Gastrocnemius medialis (tissue), 4 donors: ENCODE measurements at regions not wholly inside any gene's neighbourhood (a gene's known extent, or its start where the extent isn't known, plus 50 kb on each side); places are given as distances from the start of the nearest gene placed in this dataset.

Experiments used
- ATAC-seq, 2 donors: fragments of 150-250 bp; one replicate each; pipeline ENCODE4 v1.9.1; 2016
- DNase-seq, 2 donors: peaks; one replicate each; pipeline ENCODE4 v3.0.0-alpha.2; 2019
- H3K27ac ChIP-seq, 4 donors: fragments of 200-600 bp; sonication (generic); 1 replicate in 1 of 4; 2 replicates in 3 of 4; pipeline ENCODE4 v1.5.1; 2016 to 2018; ENCODE audit warnings: mild to moderate bottlenecking in 2 of 4, moderate library complexity in 1 of 4
- H3K27me3 ChIP-seq, 3 donors: fragments of 200-600 bp; sonication (generic) in 2 of 3; 1 replicate in 1 of 3; 2 replicates in 2 of 3; pipeline versions ENCODE4 v1.5.1 to v1.6.0; 2016 to 2019; ENCODE audit warnings: mild to moderate bottlenecking in 1 of 3, moderate library complexity in 1 of 3
- H3K36me3 ChIP-seq, 2 donors: fragments of 200-600 bp; sonication (generic) in 1 of 2; one replicate each; pipeline ENCODE4 v1.5.1; 2017 to 2018
- H3K4me1 ChIP-seq, 2 donors: fragments of 200-600 bp; sonication (generic) in 1 of 2; one replicate each; pipeline ENCODE4 v1.5.1; 2016 to 2017; ENCODE audit warnings: mild to moderate bottlenecking in 2 of 2
- H3K4me3 ChIP-seq, 4 donors: fragments of 200-600 bp; sonication (generic) in 3 of 4; 1 replicate in 1 of 4; 2 replicates in 3 of 4; pipeline ENCODE4 v1.5.1; 2016 to 2019; ENCODE audit warnings: mild to moderate bottlenecking in 2 of 4
- H3K9me3 ChIP-seq, 3 donors: fragments of 200-600 bp; sonication (generic) in 2 of 3; 1 replicate in 1 of 3; 2 replicates in 2 of 3; pipeline ENCODE4 v1.5.1; 2016 to 2019
- POLR2A ChIP-seq, 2 donors: fragments of 450-650 bp; IDR thresholded peaks; one replicate each; pipeline ENCODE4 v1.6.1; 2017; ENCODE audit warnings: antibody characterized with exemption in 2 of 2, mild to moderate bottlenecking in 2 of 2, moderate library complexity in 2 of 2
- in situ Hi-C, 4 donors: fragments of 200-750 bp; cut with MboI; loops; one replicate each; pipeline versions ENCODE4 v1.15.0 to v1.8.0; 2017; ENCODE audit warnings: low sequenced_read_pairs in 4 of 4
- intact Hi-C: fragments of 100-400 bp; cut with DNase I; formaldehyde crosslinking; loops from one replicate; pipeline ENCODE4 v1.15.1; 2023; ENCODE audit warnings: low total_unique reads
- TF ChIP-seq, protein P1 (sequence below), 5 experiments: fragments of 450-650 bp in 3 of 5; fragments of 200-600 bp in 2 of 5; sonication (generic) in 2 of 5; IDR thresholded peaks in 4 of 5; conservative IDR thresholded peaks in 1 of 5; 1 replicate in 4 of 5; 2 replicates in 1 of 5; pipeline ENCODE4 v1.5.1; 2016 to 2019; ENCODE audit warnings: antibody characterized with exemption in 5 of 5, mild to moderate bottlenecking in 3 of 5, moderate library complexity in 3 of 5

DNA sequence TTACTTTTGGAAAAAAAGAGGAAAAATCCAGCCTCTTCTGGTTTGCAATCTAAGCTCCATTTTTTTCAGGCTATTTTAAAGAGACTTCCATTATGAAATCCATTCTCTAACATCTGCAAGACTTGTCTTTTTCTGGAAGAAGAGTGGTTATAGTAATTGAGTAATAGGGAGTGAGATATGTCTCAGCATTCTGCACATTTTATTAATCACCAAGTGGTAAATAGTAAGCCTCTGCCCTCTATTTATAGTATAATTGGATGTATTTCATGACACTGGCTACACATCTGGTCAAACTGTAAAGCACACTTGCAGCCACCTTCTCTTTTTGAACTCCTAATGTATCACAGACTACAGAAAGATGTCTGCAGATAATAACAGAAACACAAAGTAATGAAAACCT is 391.1 kb downstream of the ETS1 start:
- ATAC-seq (no peak), DNase-seq (no peak)
- TF ChIP-seq, protein P1, sequence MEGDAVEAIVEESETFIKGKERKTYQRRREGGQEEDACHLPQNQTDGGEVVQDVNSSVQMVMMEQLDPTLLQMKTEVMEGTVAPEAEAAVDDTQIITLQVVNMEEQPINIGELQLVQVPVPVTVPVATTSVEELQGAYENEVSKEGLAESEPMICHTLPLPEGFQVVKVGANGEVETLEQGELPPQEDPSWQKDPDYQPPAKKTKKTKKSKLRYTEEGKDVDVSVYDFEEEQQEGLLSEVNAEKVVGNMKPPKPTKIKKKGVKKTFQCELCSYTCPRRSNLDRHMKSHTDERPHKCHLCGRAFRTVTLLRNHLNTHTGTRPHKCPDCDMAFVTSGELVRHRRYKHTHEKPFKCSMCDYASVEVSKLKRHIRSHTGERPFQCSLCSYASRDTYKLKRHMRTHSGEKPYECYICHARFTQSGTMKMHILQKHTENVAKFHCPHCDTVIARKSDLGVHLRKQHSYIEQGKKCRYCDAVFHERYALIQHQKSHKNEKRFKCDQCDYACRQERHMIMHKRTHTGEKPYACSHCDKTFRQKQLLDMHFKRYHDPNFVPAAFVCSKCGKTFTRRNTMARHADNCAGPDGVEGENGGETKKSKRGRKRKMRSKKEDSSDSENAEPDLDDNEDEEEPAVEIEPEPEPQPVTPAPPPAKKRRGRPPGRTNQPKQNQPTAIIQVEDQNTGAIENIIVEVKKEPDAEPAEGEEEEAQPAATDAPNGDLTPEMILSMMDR (IDR thresholded peaks at IDR 0.05 in 4 of 5, conservative IDR thresholded peaks at IDR 0.05 in 1 of 5) = no peak
- TF ChIP-seq POLR2A (IDR thresholded peaks at IDR 0.05) = no peak
- H3K27me3 ChIP-seq = no peaks in the 10 kb centered on the region
- no peaks in the 10 kb centered on the region for H3K36me3 ChIP-seq
- peaks cover 0 to 10% of the 10 kb centered on the region in 2 donors for H3K4me1 ChIP-seq
- in situ Hi-C loops = no loop called here
- H3K4me3 ChIP-seq = no peak overlapping the region
- intact Hi-C loops = loop anchor here (10.0 kb wide), 1 partner anchor 79 kb away; no protein-coding TSS in a partner anchor
- H3K27ac ChIP-seq = no peak overlapping the region
- no peaks in the 10 kb centered on the region for H3K9me3 ChIP-seq

DNA sequence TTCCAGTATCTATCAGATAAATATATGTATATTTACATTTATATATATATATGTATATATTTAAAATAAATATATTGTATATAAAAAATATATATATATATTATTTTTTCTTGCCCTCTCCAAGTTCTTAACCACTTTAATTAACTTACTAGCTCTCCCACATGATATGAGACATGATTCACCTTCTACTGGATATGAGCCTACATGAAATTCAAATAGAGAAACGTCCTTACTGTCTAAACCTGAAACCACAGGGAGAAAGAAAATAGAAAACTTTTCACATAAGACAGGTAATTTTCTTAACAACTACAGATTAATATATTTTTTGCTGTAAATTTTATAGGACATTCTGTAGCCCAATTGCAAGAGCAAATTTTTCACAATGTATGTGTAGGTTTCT is 391.6 kb downstream of the ETS1 start:
- no peaks in the 10 kb centered on the region for H3K27me3 ChIP-seq
- in situ Hi-C loops (no loop called here), intact Hi-C loops (loop anchor here (10.0 kb wide), 1 partner anchor 79 kb away; no protein-coding TSS in a partner anchor)
- H3K4me1 ChIP-seq = peaks cover 0 to 10% of the 10 kb centered on the region in 2 donors
- ATAC-seq (no peak), DNase-seq (no peak)
- H3K9me3 ChIP-seq = no peaks in the 10 kb centered on the region
- H3K36me3 ChIP-seq = no peaks in the 10 kb centered on the region
- H3K4me3 ChIP-seq = no peak overlapping the region
- H3K27ac ChIP-seq = no peak overlapping the region
- TF ChIP-seq POLR2A (IDR thresholded peaks at IDR 0.05) = no peak
- TF ChIP-seq, protein P1 (IDR thresholded peaks at IDR 0.05 in 4 of 5, conservative IDR thresholded peaks at IDR 0.05 in 1 of 5) = no peak

DNA sequence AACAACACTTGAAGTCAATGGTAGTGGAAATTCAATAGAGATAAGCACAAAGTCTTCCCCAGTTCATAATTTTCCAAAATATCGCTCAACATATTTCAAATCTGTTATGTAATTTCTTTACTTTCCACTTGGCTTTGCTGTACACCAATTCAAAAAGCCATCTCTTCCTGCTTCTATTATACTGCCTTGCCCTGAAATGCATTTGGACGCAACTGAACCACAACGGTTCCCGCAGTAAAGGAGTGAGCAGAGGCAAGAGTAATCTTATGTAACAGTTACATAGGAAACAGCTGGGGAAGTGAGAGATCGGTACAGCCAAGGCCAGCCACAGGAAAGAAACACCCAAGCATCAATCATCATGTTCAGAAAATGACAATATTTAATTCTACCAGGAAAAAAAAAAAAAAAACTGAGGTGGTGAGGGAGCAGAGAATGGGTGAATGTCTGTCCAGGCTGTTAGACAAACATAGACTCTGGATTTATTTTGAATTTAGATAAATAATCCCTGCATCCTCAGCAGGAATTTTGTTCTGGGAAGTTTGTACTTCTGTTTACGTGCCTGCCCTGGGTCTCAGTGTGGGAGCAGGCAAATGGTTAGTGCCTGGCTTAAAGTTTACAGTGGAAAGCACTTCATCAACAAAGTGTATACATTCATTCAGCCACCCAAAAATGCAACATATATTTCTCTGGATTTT is 392.2 kb downstream of the ETS1 start:
- ATAC-seq (no peak), DNase-seq (no peak)
- Histone ChIP-seq H3K4me1 (peaks cover 0 to 10% of the 10 kb centered on the region in 2 donors), H3K27ac (no peak overlapping the region), H3K36me3 (no peaks in the 10 kb centered on the region), H3K27me3 (no peaks in the 10 kb centered on the region), H3K4me3 (no peak overlapping the region), H3K9me3 (no peaks in the 10 kb centered on the region)
- TF ChIP-seq, protein P1 (IDR thresholded peaks at IDR 0.05 in 4 of 5, conservative IDR thresholded peaks at IDR 0.05 in 1 of 5) = no peak
- no peak for TF ChIP-seq POLR2A (IDR thresholded peaks at IDR 0.05)
- in situ Hi-C loops = no loop called here
- intact Hi-C loops = loop anchor here (10.0 kb wide), 1 partner anchor 80 kb away; no protein-coding TSS in a partner anchor

DNA sequence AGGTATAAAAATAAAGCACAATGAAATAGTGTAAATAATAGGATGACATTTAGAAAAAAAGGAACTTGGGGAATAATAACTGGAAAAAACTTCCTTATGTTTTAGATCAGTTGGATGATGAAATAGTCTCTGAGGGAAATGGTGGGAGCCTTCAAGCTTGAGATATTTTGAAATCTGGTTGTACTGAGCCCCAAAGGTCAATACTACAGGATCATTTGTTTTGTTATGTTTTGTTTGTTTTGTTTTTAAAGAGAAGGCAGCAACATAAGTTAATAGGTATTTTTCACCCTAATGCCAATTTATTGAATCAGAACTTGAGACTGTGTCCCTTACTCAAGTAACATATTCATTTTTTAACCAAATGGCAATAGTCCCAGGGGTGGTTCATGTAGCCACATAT is 393.1 kb downstream of the ETS1 start:
- Histone ChIP-seq H3K36me3 (no peaks in the 10 kb centered on the region), H3K4me3 (no peak overlapping the region), H3K4me1 (peaks cover 0 to 10% of the 10 kb centered on the region in 2 donors), H3K27ac (no peak overlapping the region), H3K27me3 (no peaks in the 10 kb centered on the region), H3K9me3 (no peaks in the 10 kb centered on the region)
- DNase-seq (no peak), ATAC-seq (no peak)
- intact Hi-C loops (loop anchor here (10.0 kb wide), 1 partner anchor 81 kb away; no protein-coding TSS in a partner anchor), in situ Hi-C loops (no loop called here)
- TF ChIP-seq, protein P1 (IDR thresholded peaks at IDR 0.05 in 4 of 5, conservative IDR thresholded peaks at IDR 0.05 in 1 of 5) = no peak
- no peak for TF ChIP-seq POLR2A (IDR thresholded peaks at IDR 0.05)
